ENCODE measurements at regions not wholly inside any gene's neighbourhood (a gene's known extent, or its start where the extent isn't known, plus 50 kb on each side); places are given as distances from the start of the nearest gene placed in this dataset.

DNA sequence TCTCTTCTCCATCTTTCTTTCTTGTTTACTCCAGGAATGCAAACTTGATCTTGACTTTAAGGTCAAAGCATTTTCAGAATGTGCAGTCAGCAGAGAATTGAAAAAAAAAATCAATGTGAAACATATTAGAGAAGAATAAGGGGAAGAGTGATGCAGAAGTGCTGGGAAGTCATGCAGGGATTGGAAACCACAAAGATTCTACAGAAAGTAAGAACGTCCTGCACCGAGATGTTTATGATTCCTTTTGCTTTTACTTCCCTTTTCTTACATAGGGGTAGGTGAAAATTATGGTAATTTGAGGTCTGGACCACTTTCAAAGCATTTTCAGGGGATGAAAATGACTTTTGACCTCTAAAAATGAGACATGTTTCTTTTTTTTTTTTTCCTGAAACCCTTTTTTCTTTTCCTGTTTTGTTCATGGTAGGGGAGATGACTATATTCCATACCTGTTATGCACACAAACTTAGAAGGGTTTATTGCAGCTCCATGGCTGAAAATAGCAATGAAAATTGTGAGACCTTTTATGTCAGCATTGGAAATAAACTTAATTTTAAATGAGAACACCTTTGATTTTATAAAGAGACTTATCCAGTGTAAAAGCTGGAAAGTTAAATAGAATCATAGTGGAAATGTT, 623.5 kb upstream of the TBL1XR1 start:
- no peak for DNase-seq (ENCODE audit: low read depth, low spot score)
- H3K27me3 ChIP-seq (ENCODE audit: control insufficient read depth, insufficient read depth, low read length): no peaks in the 10 kb centered on the region
- ChIA-PET POLR2A (no interaction called here), CTCF (interaction anchor here (0.6 kb wide), 1 partner anchor 27 kb away, joined by 4 read pairs; no protein-coding TSS in a partner anchor)
- H3K4me3 ChIP-seq (ENCODE audit: low read depth, low read length): no peak overlapping the region
- H3K9me3 ChIP-seq (ENCODE audit: control insufficient read depth, insufficient read depth, low read length): no peaks in the 10 kb centered on the region
- TF ChIP-seq CTCF (IDR thresholded peaks at IDR 0.05; ENCODE audit: low read depth, low read length): no peak
- H3K27ac ChIP-seq (ENCODE audit: low read depth, low read length): no peak overlapping the region

GRCh38 chr3:177822681-177823096, 625.4 kb upstream of the TBL1XR1 start:
- no peaks in the 10 kb centered on the region for H3K27me3 ChIP-seq (ENCODE audit: control insufficient read depth, insufficient read depth, low read length)
- ChIA-PET POLR2A (interaction anchor here (0.9 kb wide), 1 partner anchor 82 kb away, joined by 3 read pairs; no protein-coding TSS in a partner anchor), CTCF (interaction anchor here (0.6 to 1.0 kb wide), 2 partner anchors 20 to 563 kb away, joined by 3 read pairs; no protein-coding TSS in a partner anchor)
- H3K27ac ChIP-seq (ENCODE audit: low read depth, low read length): no peak overlapping the region
- DNase-seq (ENCODE audit: low read depth, low spot score): no peak
- TF ChIP-seq CTCF (IDR thresholded peaks at IDR 0.05; ENCODE audit: low read depth, low read length): no peak
- no peaks in the 10 kb centered on the region for H3K9me3 ChIP-seq (ENCODE audit: control insufficient read depth, insufficient read depth, low read length)
- no peak overlapping the region for H3K4me3 ChIP-seq (ENCODE audit: low read depth, low read length)

DNA sequence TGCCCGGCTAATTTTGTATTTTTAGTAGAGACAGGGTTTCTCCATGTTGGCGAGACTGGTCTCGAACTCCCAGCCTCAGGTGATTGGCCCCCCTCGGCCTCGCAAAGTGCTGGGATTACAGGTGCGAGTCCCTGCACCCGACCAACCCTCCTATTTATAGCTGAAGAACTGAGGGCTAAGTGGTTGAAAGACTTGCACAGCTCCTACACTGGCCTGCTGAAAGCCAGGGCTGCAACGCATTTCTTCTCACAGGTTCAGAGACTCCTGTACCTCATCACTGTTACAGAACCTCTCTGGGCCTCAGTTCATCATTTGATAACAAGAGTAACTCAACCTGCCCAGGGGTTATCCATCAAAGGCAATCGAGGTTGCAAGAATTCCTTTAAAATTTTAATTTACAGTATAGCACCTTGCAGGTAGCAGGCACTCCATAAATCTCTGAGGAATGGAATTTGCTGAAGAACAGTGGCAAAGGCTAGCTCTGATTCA, 626.5 kb upstream of the TBL1XR1 start:
- Histone ChIP-seq H3K4me3 (ENCODE audit: low read depth, low read length) (no peak overlapping the region), H3K9me3 (ENCODE audit: control insufficient read depth, insufficient read depth, low read length) (no peaks in the 10 kb centered on the region), H3K27ac (ENCODE audit: low read depth, low read length) (peak overlapping the region; percentile 54), H3K27me3 (ENCODE audit: control insufficient read depth, insufficient read depth, low read length) (no peaks in the 10 kb centered on the region)
- TF ChIP-seq CTCF (IDR thresholded peaks at IDR 0.05; ENCODE audit: low read depth, low read length): no peak
- no peak for DNase-seq (ENCODE audit: low read depth, low spot score)
- ChIA-PET POLR2A (interaction anchor here (1.3 kb wide), 1 partner anchor 82 kb away, joined by 3 read pairs; no protein-coding TSS in a partner anchor), CTCF (interaction anchor here (0.6 to 0.9 kb wide), 3 partner anchors 10 to 135 kb away, joined by 3 read pairs; no protein-coding TSS in a partner anchor)

GRCh38 chr3:177824190-177824786, 627.0 kb upstream of the TBL1XR1 start:
- Histone ChIP-seq H3K27me3 (ENCODE audit: control insufficient read depth, insufficient read depth, low read length) (no peaks in the 10 kb centered on the region), H3K9me3 (ENCODE audit: control insufficient read depth, insufficient read depth, low read length) (no peaks in the 10 kb centered on the region), H3K27ac (ENCODE audit: low read depth, low read length) (peak overlapping the region; percentile 54), H3K4me3 (ENCODE audit: low read depth, low read length) (no peak overlapping the region)
- DNase-seq (ENCODE audit: low read depth, low spot score): no peak
- no peak for TF ChIP-seq CTCF (IDR thresholded peaks at IDR 0.05; ENCODE audit: low read depth, low read length)
- CTCF ChIA-PET: interaction anchor here (0.6 to 0.9 kb wide), 4 partner anchors 11 to 561 kb away, joined by 3 to 5 read pairs (median 3); no protein-coding TSS in a partner anchor
- POLR2A ChIA-PET: interaction anchor here (0.6 to 1.3 kb wide), 3 partner anchors 13 to 181 kb away, joined by 3 read pairs; no protein-coding TSS in a partner anchor

DNA sequence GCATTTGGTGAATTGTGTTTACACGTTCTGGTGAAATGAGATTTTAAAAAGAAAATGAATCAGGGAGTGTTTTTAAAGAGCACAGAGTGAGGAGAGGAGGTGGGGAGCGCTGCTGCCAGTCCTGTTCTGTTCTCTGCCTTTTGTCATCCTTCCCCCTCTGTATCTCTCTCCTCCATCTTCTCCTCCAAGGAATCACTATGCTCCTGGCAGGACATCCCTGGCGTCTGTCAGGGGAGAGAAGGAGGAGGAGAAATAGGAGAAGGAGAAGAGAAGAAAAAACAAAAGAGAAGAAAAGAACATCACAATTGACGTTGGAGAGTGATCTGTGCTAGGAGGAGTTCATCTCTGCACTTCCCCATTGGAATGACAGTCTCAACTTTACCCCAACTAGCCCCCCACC, 627.6 kb upstream of the TBL1XR1 start:
- Histone ChIP-seq H3K27me3 (ENCODE audit: control insufficient read depth, insufficient read depth, low read length) (no peaks in the 10 kb centered on the region), H3K27ac (ENCODE audit: low read depth, low read length) (no peak overlapping the region), H3K9me3 (ENCODE audit: control insufficient read depth, insufficient read depth, low read length) (no peaks in the 10 kb centered on the region), H3K4me3 (ENCODE audit: low read depth, low read length) (no peak overlapping the region)
- ChIA-PET POLR2A (interaction anchor here (0.6 to 1.3 kb wide), 3 partner anchors 12 to 180 kb away, joined by 3 read pairs; no protein-coding TSS in a partner anchor), CTCF (interaction anchor here (0.7 to 0.9 kb wide), 2 partner anchors 175 to 560 kb away, joined by 3 to 5 read pairs; no protein-coding TSS in a partner anchor)
- TF ChIP-seq CTCF (IDR thresholded peaks at IDR 0.05; ENCODE audit: low read depth, low read length): no peak
- no peak for DNase-seq (ENCODE audit: low read depth, low spot score)
